ENCODE measurements at regions not wholly inside any gene's neighbourhood (a gene's known extent, or its start where the extent isn't known, plus 50 kb on each side); places are given as distances from the start of the nearest gene placed in this dataset.
"Not testable (repeated sequence)": the region's sequence is repeated elsewhere in the genome, so short reads cannot be mapped to it uniquely, and the experiment has no call there.

GRCh38 chr16:8080817-8081216 is 509.5 kb downstream of the TMEM114 start:
- no peaks in the 10 kb centered on the region for H3K27me3 ChIP-seq (ENCODE audit: control insufficient read depth, insufficient read depth, low read length)
- Mint-ChIP-seq H3K27me3 (ENCODE audit: low read depth in 2 of 2) (no peaks in the 10 kb centered on the region), H3K4me3 (no peak overlapping the region), H3K36me3 (no peaks in the 10 kb centered on the region), H3K9me3 (peaks cover 4 to 10% of the 10 kb centered on the region in 2 donors), H3K27ac (no peak overlapping the region), H3K4me1 (no peaks in the 10 kb centered on the region)
- DNase-seq (no peak), ATAC-seq (no peak)
- no peak overlapping the region for H3K4me3 ChIP-seq (ENCODE audit: low read length)
- H3K4me1 ChIP-seq (ENCODE audit: control insufficient read depth, insufficient read depth, low read length), result no peaks in the 10 kb centered on the region
- intact Hi-C loops (cut with micrococcal nuclease), result no loop called here
- H3K9me3 ChIP-seq (ENCODE audit: control insufficient read depth, insufficient read depth, low read length), result no peaks in the 10 kb centered on the region
- 71% methylated on average over 2 of the region's 3 CpGs for WGBS (ENCODE audit: insufficient coverage)
- no peaks in the 10 kb centered on the region for H3K36me3 ChIP-seq (ENCODE audit: control insufficient read depth, insufficient read depth, low read length)
- no peak overlapping the region for H3K27ac ChIP-seq (ENCODE audit: low read length)
- TF ChIP-seq CTCF (IDR thresholded peaks at IDR 0.05), result no peak

GRCh38 chr16:8075271-8075670 is 515.0 kb downstream of the TMEM114 start:
- Mint-ChIP-seq H3K36me3 (no peaks in the 10 kb centered on the region), H3K27me3 (ENCODE audit: low read depth in 2 of 2) (no peaks in the 10 kb centered on the region), H3K4me1 (no peaks in the 10 kb centered on the region), H3K27ac (no peak overlapping the region), H3K4me3 (no peak overlapping the region), H3K9me3 (peaks cover 8 to 16% of the 10 kb centered on the region in 2 donors)
- Histone ChIP-seq H3K36me3 (ENCODE audit: control insufficient read depth, insufficient read depth, low read length) (no peaks in the 10 kb centered on the region), H3K4me3 (ENCODE audit: low read length) (no peak overlapping the region), H3K9me3 (ENCODE audit: control insufficient read depth, insufficient read depth, low read length) (no peaks in the 10 kb centered on the region), H3K4me1 (ENCODE audit: control insufficient read depth, insufficient read depth, low read length) (no peaks in the 10 kb centered on the region), H3K27me3 (ENCODE audit: control insufficient read depth, insufficient read depth, low read length) (no peaks in the 10 kb centered on the region), H3K27ac (ENCODE audit: low read length) (no peak overlapping the region)
- DNase-seq (no peak), ATAC-seq (no peak)
- 87% methylated on average over 5 of the region's 5 CpGs for whole genome bisulfite sequencing (ENCODE audit: insufficient coverage)
- TF ChIP-seq CTCF (IDR thresholded peaks at IDR 0.05), result no peak
- intact Hi-C loops (cut with micrococcal nuclease), result no loop called here

- no peak overlapping the region for H3K4me3 ChIP-seq (ENCODE audit: low read length)
- DNase-seq (no peak), ATAC-seq (no peak)
- no peaks in the 10 kb centered on the region for H3K27me3 Mint-ChIP-seq (ENCODE audit: low read depth in 2 of 2)
- H3K4me1 ChIP-seq (ENCODE audit: control insufficient read depth, insufficient read depth, low read length), result no peaks in the 10 kb centered on the region
- H3K27ac Mint-ChIP-seq, result no peak overlapping the region
- H3K9me3 Mint-ChIP-seq, result peaks cover 8 to 14% of the 10 kb centered on the region in 2 donors
- no peaks in the 10 kb centered on the region for H3K27me3 ChIP-seq (ENCODE audit: control insufficient read depth, insufficient read depth, low read length)
- no peaks in the 10 kb centered on the region for H3K36me3 Mint-ChIP-seq
- H3K4me1 Mint-ChIP-seq, result no peaks in the 10 kb centered on the region
- no peak overlapping the region for H3K4me3 Mint-ChIP-seq
- peaks cover 10% of the 10 kb centered on the region for H3K9me3 ChIP-seq (ENCODE audit: control insufficient read depth, insufficient read depth, low read length)
- no peaks in the 10 kb centered on the region for H3K36me3 ChIP-seq (ENCODE audit: control insufficient read depth, insufficient read depth, low read length)
- H3K27ac ChIP-seq (ENCODE audit: low read length), result no peak overlapping the region
- intact Hi-C loops (cut with micrococcal nuclease), result no loop called here
- WGBS (ENCODE audit: insufficient coverage), result 63% methylated on average over 2 of the region's 2 CpGs
- no peak for TF ChIP-seq CTCF (IDR thresholded peaks at IDR 0.05)
Measured at GRCh38 chr16:8070506-8070905, 519.8 kb downstream of the TMEM114 start.

- H3K27ac ChIP-seq (ENCODE audit: low read length); intact Hi-C loops (cut with micrococcal nuclease); H3K36me3 Mint-ChIP-seq; H3K4me3 ChIP-seq (ENCODE audit: low read length); ATAC-seq; DNase-seq; H3K27ac Mint-ChIP-seq; H3K4me1 Mint-ChIP-seq; H3K27me3 ChIP-seq (ENCODE audit: control insufficient read depth, insufficient read depth, low read length); H3K27me3 Mint-ChIP-seq (ENCODE audit: low read depth in 2 of 2); H3K36me3 ChIP-seq (ENCODE audit: control insufficient read depth, insufficient read depth, low read length); H3K4me3 Mint-ChIP-seq; H3K4me1 ChIP-seq (ENCODE audit: control insufficient read depth, insufficient read depth, low read length): not testable (repeated sequence)
- peaks cover 14% of the 10 kb centered on the region for H3K9me3 ChIP-seq (ENCODE audit: control insufficient read depth, insufficient read depth, low read length)
- peaks cover 6 to 18% of the 10 kb centered on the region in 2 donors for H3K9me3 Mint-ChIP-seq
- WGBS (ENCODE audit: insufficient coverage), result 87% methylated on average over 3 of the region's 3 CpGs
Measured at GRCh38 chr16:8068225-8068624, 522.1 kb downstream of the TMEM114 start.

All from natural killer cell (primary cell).